ENCODE measurements at regions not wholly inside any gene's neighbourhood (a gene's known extent, or its start where the extent isn't known, plus 50 kb on each side); places are given as distances from the start of the nearest gene placed in this dataset.

- intact Hi-C loops (cut with DNase I), result no loop called here
- TF ChIP-seq, protein P1, sequence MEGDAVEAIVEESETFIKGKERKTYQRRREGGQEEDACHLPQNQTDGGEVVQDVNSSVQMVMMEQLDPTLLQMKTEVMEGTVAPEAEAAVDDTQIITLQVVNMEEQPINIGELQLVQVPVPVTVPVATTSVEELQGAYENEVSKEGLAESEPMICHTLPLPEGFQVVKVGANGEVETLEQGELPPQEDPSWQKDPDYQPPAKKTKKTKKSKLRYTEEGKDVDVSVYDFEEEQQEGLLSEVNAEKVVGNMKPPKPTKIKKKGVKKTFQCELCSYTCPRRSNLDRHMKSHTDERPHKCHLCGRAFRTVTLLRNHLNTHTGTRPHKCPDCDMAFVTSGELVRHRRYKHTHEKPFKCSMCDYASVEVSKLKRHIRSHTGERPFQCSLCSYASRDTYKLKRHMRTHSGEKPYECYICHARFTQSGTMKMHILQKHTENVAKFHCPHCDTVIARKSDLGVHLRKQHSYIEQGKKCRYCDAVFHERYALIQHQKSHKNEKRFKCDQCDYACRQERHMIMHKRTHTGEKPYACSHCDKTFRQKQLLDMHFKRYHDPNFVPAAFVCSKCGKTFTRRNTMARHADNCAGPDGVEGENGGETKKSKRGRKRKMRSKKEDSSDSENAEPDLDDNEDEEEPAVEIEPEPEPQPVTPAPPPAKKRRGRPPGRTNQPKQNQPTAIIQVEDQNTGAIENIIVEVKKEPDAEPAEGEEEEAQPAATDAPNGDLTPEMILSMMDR (IDR thresholded peaks at IDR 0.05), result peak in 5 of 9 donors; percentile 21 to 51 (median 24)
- WGBS, 2 donors, result 92 to 94% methylated on average over 3 of the region's 3 CpGs
- no peak overlapping the region for H3K27ac ChIP-seq
- peaks cover 0 to 3% (median 0%) of the 10 kb centered on the region in 11 donors for H3K9me3 ChIP-seq
- no peak overlapping the region for H3K4me3 ChIP-seq
- no peaks in the 10 kb centered on the region for H3K36me3 ChIP-seq
- no peak for DNase-seq
- no peak for ATAC-seq
- peaks cover 0 to 34% (median 22%) of the 10 kb centered on the region in 9 donors for H3K4me1 ChIP-seq
- no peaks in the 10 kb centered on the region for H3K27me3 ChIP-seq
These were observed 140.1 kb downstream of the CEMIP2 start for GRCh38 chr9:71628247-71628646.

- Histone ChIP-seq H3K4me1 (peaks cover 0 to 34% (median 22%) of the 10 kb centered on the region in 9 donors), H3K4me3 (no peak overlapping the region), H3K9me3 (peaks cover 0 to 3% (median 0%) of the 10 kb centered on the region in 11 donors), H3K27ac (no peak overlapping the region), H3K27me3 (no peaks in the 10 kb centered on the region), H3K36me3 (no peaks in the 10 kb centered on the region)
- ATAC-seq, result no peak
- intact Hi-C loops (cut with DNase I), result no loop called here
- DNase-seq, result no peak
- WGBS, 2 donors, result 40 to 51% methylated on average over 1 of the region's 1 CpG
- TF ChIP-seq, protein P1 (IDR thresholded peaks at IDR 0.05), result no peak
These were observed 140.8 kb downstream of the CEMIP2 start for GRCh38 chr9:71627537-71627936.

- ATAC-seq (no peak), DNase-seq (no peak)
- no peaks in the 10 kb centered on the region for H3K36me3 ChIP-seq
- peaks cover 0 to 3% (median 0%) of the 10 kb centered on the region in 11 donors for H3K9me3 ChIP-seq
- peaks cover 0 to 25% (median 20%) of the 10 kb centered on the region in 9 donors for H3K4me1 ChIP-seq
- WGBS, 2 donors, result 98 to 100% methylated on average over 1 of the region's 1 CpG
- TF ChIP-seq, protein P1 (IDR thresholded peaks at IDR 0.05), result no peak
- H3K27ac ChIP-seq, result no peak overlapping the region
- intact Hi-C loops (cut with DNase I), result no loop called here
- no peak overlapping the region for H3K4me3 ChIP-seq
- no peaks in the 10 kb centered on the region for H3K27me3 ChIP-seq
These were observed 141.9 kb downstream of the CEMIP2 start for GRCh38 chr9:71626395-71626794.

GRCh38 chr9:71624728-71625127, 143.6 kb downstream of the CEMIP2 start:
- no peaks in the 10 kb centered on the region for H3K36me3 ChIP-seq
- no peak for ATAC-seq
- no peak overlapping the region for H3K27ac ChIP-seq
- WGBS, 2 donors, result 94 to 96% methylated on average over 3 of the region's 3 CpGs
- TF ChIP-seq, protein P1 (IDR thresholded peaks at IDR 0.05), result peak in 1 of 9 donors; percentile 18
- no peaks in the 10 kb centered on the region for H3K27me3 ChIP-seq
- no peak overlapping the region for H3K4me3 ChIP-seq
- H3K4me1 ChIP-seq, result peaks cover 0 to 9% (median 4%) of the 10 kb centered on the region in 9 donors
- intact Hi-C loops (cut with DNase I), result no loop called here
- DNase-seq, result no peak
- H3K9me3 ChIP-seq, result peaks cover 0 to 3% (median 0%) of the 10 kb centered on the region in 11 donors
